ENCODE measurements at regions not wholly inside any gene's neighbourhood (a gene's known extent, or its start where the extent isn't known, plus 50 kb on each side); places are given as distances from the start of the nearest gene placed in this dataset.

- no peaks in the 10 kb centered on the region for H3K9me3 Mint-ChIP-seq (ENCODE audit: low read depth)
- H3K4me1 Mint-ChIP-seq (ENCODE audit: low read depth), result peaks cover 9% of the 10 kb centered on the region
- H3K36me3 Mint-ChIP-seq (ENCODE audit: insufficient read depth), result no peaks in the 10 kb centered on the region
- no peak overlapping the region for H3K4me3 Mint-ChIP-seq (ENCODE audit: low read depth)
- H3K27me3 Mint-ChIP-seq, result peaks cover 69% of the 10 kb centered on the region
- DNase-seq (ENCODE audit: low spot score, unreplicated experiment), result no peak
- H3K27ac Mint-ChIP-seq, result no peak overlapping the region
- no peak for TF ChIP-seq CTCF (IDR thresholded peaks at IDR 0.05; ENCODE audit: unreplicated experiment)
Observed at GRCh38 chr16:49024016-49024415, 257.6 kb downstream of the CBLN1 start.

- Mint-ChIP-seq H3K4me3 (ENCODE audit: low read depth) (no peak overlapping the region), H3K27me3 (peaks cover 64% of the 10 kb centered on the region), H3K36me3 (ENCODE audit: insufficient read depth) (no peaks in the 10 kb centered on the region), H3K4me1 (ENCODE audit: low read depth) (peaks cover 11% of the 10 kb centered on the region), H3K27ac (peak overlapping the region; percentile 43), H3K9me3 (ENCODE audit: low read depth) (no peaks in the 10 kb centered on the region)
- TF ChIP-seq CTCF (IDR thresholded peaks at IDR 0.05; ENCODE audit: unreplicated experiment), result no peak
- DNase-seq (ENCODE audit: low spot score, unreplicated experiment), result no peak
Observed at GRCh38 chr16:49023050-49023449, 258.6 kb downstream of the CBLN1 start.

- no peak for TF ChIP-seq CTCF (IDR thresholded peaks at IDR 0.05; ENCODE audit: unreplicated experiment)
- H3K9me3 Mint-ChIP-seq (ENCODE audit: low read depth), result no peaks in the 10 kb centered on the region
- peaks cover 11% of the 10 kb centered on the region for H3K4me1 Mint-ChIP-seq (ENCODE audit: low read depth)
- no peaks in the 10 kb centered on the region for H3K36me3 Mint-ChIP-seq (ENCODE audit: insufficient read depth)
- H3K4me3 Mint-ChIP-seq (ENCODE audit: low read depth), result no peak overlapping the region
- H3K27ac Mint-ChIP-seq, result no peak overlapping the region
- peaks cover 62% of the 10 kb centered on the region for H3K27me3 Mint-ChIP-seq
- no peak for DNase-seq (ENCODE audit: low spot score, unreplicated experiment)
Observed at GRCh38 chr16:49022351-49022963, 259.2 kb downstream of the CBLN1 start.

GRCh38 chr16:49021136-49021535 lies 260.5 kb downstream of the CBLN1 start:
- DNase-seq (ENCODE audit: low spot score, unreplicated experiment), result no peak
- no peak overlapping the region for H3K4me3 Mint-ChIP-seq (ENCODE audit: low read depth)
- H3K27me3 Mint-ChIP-seq, result peaks cover 51% of the 10 kb centered on the region
- no peaks in the 10 kb centered on the region for H3K9me3 Mint-ChIP-seq (ENCODE audit: low read depth)
- peaks cover 11% of the 10 kb centered on the region for H3K4me1 Mint-ChIP-seq (ENCODE audit: low read depth)
- TF ChIP-seq CTCF (IDR thresholded peaks at IDR 0.05; ENCODE audit: unreplicated experiment), result no peak
- no peak overlapping the region for H3K27ac Mint-ChIP-seq
- H3K36me3 Mint-ChIP-seq (ENCODE audit: insufficient read depth), result no peaks in the 10 kb centered on the region

- no peak for TF ChIP-seq CTCF (IDR thresholded peaks at IDR 0.05; ENCODE audit: unreplicated experiment)
- peaks cover 46% of the 10 kb centered on the region for H3K27me3 Mint-ChIP-seq
- no peaks in the 10 kb centered on the region for H3K36me3 Mint-ChIP-seq (ENCODE audit: insufficient read depth)
- no peak overlapping the region for H3K4me3 Mint-ChIP-seq (ENCODE audit: low read depth)
- DNase-seq (ENCODE audit: low spot score, unreplicated experiment), result no peak
- H3K27ac Mint-ChIP-seq, result no peak overlapping the region
- no peaks in the 10 kb centered on the region for H3K9me3 Mint-ChIP-seq (ENCODE audit: low read depth)
- peaks cover 11% of the 10 kb centered on the region for H3K4me1 Mint-ChIP-seq (ENCODE audit: low read depth)
Observed at GRCh38 chr16:49020436-49020835, 261.2 kb downstream of the CBLN1 start.

Data from progenitor cell of endocrine pancreas (in vitro differentiated cells).